K562 (cell line): ENCODE measurements at regions not wholly inside any gene's neighbourhood (a gene's known extent, or its start where the extent isn't known, plus 50 kb on each side); places are given as distances from the start of the nearest gene placed in this dataset.

Experiments
- C11orf30 ChIP-seq: fragments of 450-650 bp; IDR thresholded peaks from 2 replicates; pipeline ENCODE4 v1.6.1; 2016; ENCODE audit warnings: low read depth, mild to moderate bottlenecking
- GATAD2B ChIP-seq: fragments of 450-650 bp; IDR thresholded peaks from 2 replicates; pipeline ENCODE4 v1.6.1; 2017; ENCODE audit warnings: mild to moderate bottlenecking, borderline replicate concordance
- HDAC6 ChIP-seq: IDR thresholded peaks from 2 replicates; pipeline ENCODE4 v1.6.1; 2012; ENCODE audit warnings: low read depth, mild to moderate bottlenecking, control low read depth, inconsistent platforms, low read length, moderate library complexity
- HOXB6 ChIP-seq: fragments of 250-450 bp; sonication (Bioruptor Pico); IDR thresholded peaks from 2 replicates; pipeline ENCODE4 v1.5.1; 2022; ENCODE audit warnings: mild to moderate bottlenecking, borderline replicate concordance
- MEIS2 ChIP-seq: fragments of 450-650 bp; IDR thresholded peaks from 2 replicates; pipeline ENCODE4 v1.6.1; 2014; ENCODE audit warnings: mild to moderate bottlenecking; ENCODE audit not compliant: partially characterized antibody
- MNT ChIP-seq, 2 experiments: fragments of 450-650 bp; conservative IDR thresholded peaks; 2 replicates each; pipeline ENCODE4 v1.6.1; 2017; ENCODE audit warnings: mild to moderate bottlenecking in 2 of 2, moderate library complexity in 2 of 2
- PKNOX1 ChIP-seq: fragments of 450-650 bp; IDR thresholded peaks from 2 replicates; pipeline ENCODE4 v1.6.1; 2016
- SIN3A ChIP-seq, 2 experiments: fragments of 150-350 bp in 1 of 2; IDR thresholded peaks; 2 replicates each; pipeline ENCODE4 v1.6.1; 2011 to 2016; ENCODE audit warnings: borderline replicate concordance in 2 of 2, low read depth in 2 of 2, low read length in 2 of 2, mild to moderate bottlenecking in 2 of 2, moderate library complexity in 2 of 2; ENCODE audit not compliant: control insufficient read depth in 1 of 2
- SIX5 ChIP-seq, 2 experiments: IDR thresholded peaks; 2 replicates each; pipeline ENCODE4 v1.6.1; 2011; ENCODE audit warnings: low read length in 2 of 2, borderline replicate concordance in 1 of 2, low read depth in 1 of 2, mild to moderate bottlenecking in 1 of 2, moderate library complexity in 1 of 2; ENCODE audit not compliant: insufficient read depth in 1 of 2
- ZMIZ1 ChIP-seq, 2 experiments: fragments of 150-350 bp in 1 of 2; IDR thresholded peaks; 2 replicates each; pipeline ENCODE4 v1.6.1; 2012 to 2016; ENCODE audit warnings: low read depth in 2 of 2, low read length in 2 of 2, mild to moderate bottlenecking in 1 of 2, moderate library complexity in 1 of 2
- ZNF282 ChIP-seq: sonication (generic); formaldehyde crosslinking; IDR thresholded peaks from 2 replicates; pipeline ENCODE4 v1.8.1; 2023; ENCODE audit warnings: missing genetic modification reagents
- ZNF398 ChIP-seq: fragments of 250-450 bp; sonication (Bioruptor Pico); IDR thresholded peaks from 2 replicates; pipeline ENCODE4 v1.8.0; 2021; ENCODE audit warnings: moderate library complexity, mild to moderate bottlenecking, inconsistent platforms
- ZNF592 ChIP-seq: fragments of 450-650 bp; IDR thresholded peaks from 2 replicates; pipeline ENCODE4 v1.6.1; 2017; ENCODE audit warnings: antibody characterized with exemption, mild to moderate bottlenecking

- TF ChIP-seq ZNF398 (CRISPR knock-in tag), result no peak
- TF ChIP-seq SIX5 (IDR thresholded peaks at IDR 0.05; ENCODE audit: borderline replicate concordance in 1 of 2, insufficient read depth in 1 of 2, low read depth in 1 of 2, low read length in 2 of 2), result no peak
- TF ChIP-seq GATAD2B, result no peak
- no peak for TF ChIP-seq HDAC6
- peak; percentile 8 for TF ChIP-seq MEIS2
- TF ChIP-seq HOXB6, result no peak
- TF ChIP-seq ZMIZ1 (IDR thresholded peaks at IDR 0.05; ENCODE audit: low read depth in 2 of 2, low read length in 2 of 2), result no peak
- no peak for TF ChIP-seq ZNF592
- TF ChIP-seq MNT (conservative IDR thresholded peaks at IDR 0.05), result peak in 1 of 2 experiments; percentile 60; a peak in 2 of 4 replicates
- no peak for TF ChIP-seq ZNF282
- peak; percentile 90 for TF ChIP-seq PKNOX1
- peak; percentile 44 to 80; a peak in 1 of 4 replicates for TF ChIP-seq SIN3A (IDR thresholded peaks at IDR 0.05; ENCODE audit: borderline replicate concordance in 2 of 2, control insufficient read depth in 1 of 2, low read depth in 2 of 2, low read length in 2 of 2)
- TF ChIP-seq C11orf30, result no peak
These were observed 142.8 kb downstream of the VRK1 start (continued) for GRCh38 chr14:96940009-96940408.
